ENCODE measurements at regions not wholly inside any gene's neighbourhood (a gene's known extent, or its start where the extent isn't known, plus 50 kb on each side); places are given as distances from the start of the nearest gene placed in this dataset.

DNA sequence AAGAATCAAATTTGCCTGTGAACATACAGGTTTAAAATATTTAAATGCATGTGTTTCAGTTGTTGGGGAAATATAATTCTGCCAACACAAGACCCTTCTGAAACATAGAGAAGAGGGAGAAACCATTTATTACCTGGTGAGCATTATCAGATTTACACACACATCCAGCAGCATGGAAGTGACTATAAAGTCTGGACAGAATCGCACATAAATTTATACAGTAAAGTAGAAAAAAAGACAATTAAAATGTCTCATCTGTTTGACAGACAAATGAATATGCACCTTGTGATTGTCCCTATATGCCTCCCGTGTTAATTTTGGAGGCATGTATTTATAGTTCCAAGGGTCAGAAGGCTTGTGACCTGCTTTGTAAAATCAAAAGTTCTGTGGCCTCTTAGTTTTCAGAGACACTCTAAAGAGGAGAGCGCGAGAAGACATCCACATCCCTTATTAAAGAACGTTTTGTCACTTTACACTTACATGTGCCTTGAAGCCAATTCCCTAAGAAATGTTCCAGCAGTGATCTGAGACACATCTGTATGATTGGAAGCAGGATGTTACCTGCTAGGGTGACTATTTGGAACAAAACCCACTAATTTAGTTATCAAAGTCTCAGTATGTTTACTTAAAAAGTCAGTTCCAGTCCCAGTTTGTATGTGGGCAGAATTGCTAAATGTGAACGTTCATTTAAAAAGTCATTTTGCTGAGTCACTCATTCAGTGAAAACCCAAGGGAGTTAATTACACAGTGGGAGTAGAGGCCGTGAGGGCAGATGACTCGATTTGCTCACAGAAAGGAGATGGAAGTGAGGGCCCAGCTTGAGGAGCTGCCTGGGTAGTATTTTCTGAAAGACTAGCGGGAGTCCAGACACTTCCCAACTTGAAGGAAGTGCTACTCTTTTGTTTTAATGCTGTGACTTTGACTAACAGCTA is 527.6 kb upstream of the MEX3C start:
- H3K27me3 ChIP-seq: no peaks in the 10 kb centered on the region
- no peaks in the 10 kb centered on the region for H3K9me3 ChIP-seq
- no peak for DNase-seq (ENCODE audit: low spot score in 2 of 2)
- WGBS, 2 donors: 53 to 54% methylated on average over 9 of the region's 9 CpGs
- H3K4me1 ChIP-seq: no peaks in the 10 kb centered on the region
- H3K4me3 ChIP-seq: no peak overlapping the region
- no peak for TF ChIP-seq EP300 (IDR thresholded peaks at IDR 0.05)
- TF ChIP-seq POLR2A (IDR thresholded peaks at IDR 0.05): no peak
- H3K36me3 ChIP-seq: no peaks in the 10 kb centered on the region
- H3K27ac ChIP-seq: no peak overlapping the region

DNA sequence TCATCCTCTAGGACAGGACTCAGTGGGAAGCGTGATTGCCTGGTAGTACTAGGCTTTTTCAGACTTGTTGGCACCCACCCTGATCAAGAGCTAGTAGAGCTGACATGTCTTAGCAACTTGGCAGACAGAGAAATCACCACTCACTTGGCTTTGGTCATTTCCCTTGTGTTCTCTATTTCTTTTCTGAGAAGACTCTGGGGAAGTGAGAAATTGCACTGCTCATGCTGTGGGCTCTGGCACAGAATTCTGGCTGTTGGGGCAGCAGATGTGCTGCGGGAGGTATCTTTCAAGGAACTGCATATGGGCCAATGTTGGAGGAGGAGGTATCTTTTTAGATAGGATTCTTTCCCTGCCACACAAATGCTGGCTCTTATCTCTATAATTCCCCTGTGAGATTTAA is 529.1 kb upstream of the MEX3C start:
- WGBS, 2 donors: 85 to 88% methylated on average over 2 of the region's 2 CpGs
- TF ChIP-seq, protein P1, sequence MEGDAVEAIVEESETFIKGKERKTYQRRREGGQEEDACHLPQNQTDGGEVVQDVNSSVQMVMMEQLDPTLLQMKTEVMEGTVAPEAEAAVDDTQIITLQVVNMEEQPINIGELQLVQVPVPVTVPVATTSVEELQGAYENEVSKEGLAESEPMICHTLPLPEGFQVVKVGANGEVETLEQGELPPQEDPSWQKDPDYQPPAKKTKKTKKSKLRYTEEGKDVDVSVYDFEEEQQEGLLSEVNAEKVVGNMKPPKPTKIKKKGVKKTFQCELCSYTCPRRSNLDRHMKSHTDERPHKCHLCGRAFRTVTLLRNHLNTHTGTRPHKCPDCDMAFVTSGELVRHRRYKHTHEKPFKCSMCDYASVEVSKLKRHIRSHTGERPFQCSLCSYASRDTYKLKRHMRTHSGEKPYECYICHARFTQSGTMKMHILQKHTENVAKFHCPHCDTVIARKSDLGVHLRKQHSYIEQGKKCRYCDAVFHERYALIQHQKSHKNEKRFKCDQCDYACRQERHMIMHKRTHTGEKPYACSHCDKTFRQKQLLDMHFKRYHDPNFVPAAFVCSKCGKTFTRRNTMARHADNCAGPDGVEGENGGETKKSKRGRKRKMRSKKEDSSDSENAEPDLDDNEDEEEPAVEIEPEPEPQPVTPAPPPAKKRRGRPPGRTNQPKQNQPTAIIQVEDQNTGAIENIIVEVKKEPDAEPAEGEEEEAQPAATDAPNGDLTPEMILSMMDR (IDR thresholded peaks at IDR 0.05): no peak
- no peak for TF ChIP-seq EP300 (IDR thresholded peaks at IDR 0.05)
- TF ChIP-seq POLR2A (IDR thresholded peaks at IDR 0.05): no peak

DNA sequence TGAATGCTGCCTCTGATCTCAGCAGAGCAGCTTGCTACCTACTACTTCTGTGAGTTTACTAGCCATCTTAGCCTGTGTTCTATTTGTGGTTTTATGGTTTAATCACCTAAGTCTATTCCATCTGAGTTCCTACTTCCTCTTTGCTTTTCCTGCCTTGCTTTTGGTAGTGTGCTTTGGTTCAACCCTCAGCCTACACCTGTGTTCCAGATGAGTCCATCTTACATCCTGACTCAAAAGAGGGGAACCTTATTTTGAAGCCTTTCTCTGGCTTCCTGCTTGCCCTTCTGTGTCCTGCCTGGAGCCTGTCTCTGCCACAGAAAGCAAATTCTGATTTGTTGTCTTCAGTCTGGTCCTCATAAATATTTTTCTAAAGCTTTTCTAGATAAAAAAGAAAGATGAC is 530.3 kb upstream of the MEX3C start:
- no peak for DNase-seq (ENCODE audit: low spot score in 2 of 2)
- Histone ChIP-seq H3K9me3 (no peaks in the 10 kb centered on the region), H3K27me3 (no peaks in the 10 kb centered on the region), H3K36me3 (no peaks in the 10 kb centered on the region), H3K4me3 (no peak overlapping the region), H3K4me1 (no peaks in the 10 kb centered on the region), H3K27ac (no peak overlapping the region)
- no peak for TF ChIP-seq EP300 (IDR thresholded peaks at IDR 0.05)
- no peak for TF ChIP-seq POLR2A (IDR thresholded peaks at IDR 0.05)
- TF ChIP-seq, protein P1 (IDR thresholded peaks at IDR 0.05): no peak

More for the DNA sequence above, 529.1 kb upstream of the MEX3C start:
- H3K4me1 ChIP-seq: no peaks in the 10 kb centered on the region
- H3K27ac ChIP-seq: no peak overlapping the region
- DNase-seq (ENCODE audit: low spot score in 2 of 2): no peak
- H3K4me3 ChIP-seq: no peak overlapping the region
- no peaks in the 10 kb centered on the region for H3K9me3 ChIP-seq
- no peaks in the 10 kb centered on the region for H3K27me3 ChIP-seq
- no peaks in the 10 kb centered on the region for H3K36me3 ChIP-seq

DNA sequence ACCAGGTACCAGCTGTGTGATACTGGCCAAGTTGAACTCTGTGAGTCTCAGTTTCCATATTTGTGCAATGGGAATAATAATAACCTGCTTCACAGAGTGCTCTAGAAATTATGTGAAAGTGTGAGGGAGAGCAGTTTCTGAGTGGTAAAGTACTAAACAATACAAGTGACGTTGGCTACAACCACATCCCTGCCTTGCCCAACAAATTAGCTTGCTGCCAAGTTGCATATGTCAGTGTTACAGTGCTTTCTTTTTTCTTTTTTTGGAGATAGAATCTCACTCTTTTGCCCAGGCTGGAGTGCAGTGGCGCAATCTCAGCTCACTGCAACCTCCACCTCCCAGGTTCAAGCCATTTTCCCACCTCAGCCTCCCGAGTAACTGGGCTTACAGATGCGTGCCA is 533.6 kb upstream of the MEX3C start:
- TF ChIP-seq EP300 (IDR thresholded peaks at IDR 0.05): no peak
- TF ChIP-seq, protein P1 (IDR thresholded peaks at IDR 0.05): no peak
- TF ChIP-seq POLR2A (IDR thresholded peaks at IDR 0.05): no peak
- WGBS, 2 donors: 87 to 88% methylated on average over 4 of the region's 4 CpGs
- H3K27me3 ChIP-seq: no peaks in the 10 kb centered on the region

DNA sequence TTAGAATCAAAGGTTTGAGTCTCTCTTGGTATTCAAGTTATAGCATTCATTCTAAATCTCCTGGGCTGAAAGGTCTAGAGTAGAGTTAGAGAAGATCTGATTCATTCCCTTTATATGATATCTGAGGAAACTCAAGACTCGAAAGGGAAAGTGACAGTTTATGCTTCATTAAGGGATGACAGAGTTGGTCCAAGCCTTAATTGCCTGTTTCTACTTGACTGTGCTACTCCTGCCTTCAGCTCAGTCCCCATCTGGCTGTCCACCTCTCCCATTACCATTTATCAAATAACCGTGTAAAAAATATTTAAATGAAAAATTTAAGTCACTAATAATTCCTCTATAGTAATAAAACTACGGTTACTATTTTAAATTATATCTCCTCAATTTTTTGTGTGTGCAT is 537.1 kb upstream of the MEX3C start:
- 73 to 91% methylated on average over 3 of the region's 3 CpGs for WGBS, 2 donors
- no peaks in the 10 kb centered on the region for H3K4me1 ChIP-seq

More for the DNA sequence above, 533.6 kb upstream of the MEX3C start:
- no peak for DNase-seq (ENCODE audit: low spot score in 2 of 2)
- H3K27ac ChIP-seq: no peak overlapping the region
- H3K4me1 ChIP-seq: no peaks in the 10 kb centered on the region
- no peaks in the 10 kb centered on the region for H3K36me3 ChIP-seq
- no peak overlapping the region for H3K4me3 ChIP-seq
- H3K9me3 ChIP-seq: no peaks in the 10 kb centered on the region

More for the DNA sequence above, 537.1 kb upstream of the MEX3C start:
- no peak overlapping the region for H3K27ac ChIP-seq
- no peaks in the 10 kb centered on the region for H3K9me3 ChIP-seq
- DNase-seq (ENCODE audit: low spot score in 2 of 2): no peak
- no peaks in the 10 kb centered on the region for H3K27me3 ChIP-seq
- TF ChIP-seq, protein P1 (IDR thresholded peaks at IDR 0.05): no peak
- TF ChIP-seq POLR2A (IDR thresholded peaks at IDR 0.05): no peak
- H3K4me3 ChIP-seq: no peak overlapping the region
- no peaks in the 10 kb centered on the region for H3K36me3 ChIP-seq
